ENCODE measurements at regions not wholly inside any gene's neighbourhood (a gene's known extent, or its start where the extent isn't known, plus 50 kb on each side); places are given as distances from the start of the nearest gene placed in this dataset.

- TF ChIP-seq EZH2 (IDR thresholded peaks at IDR 0.05; ENCODE audit: borderline replicate concordance, low read depth, low read length, poor library complexity, severe bottlenecking) = no peak
- TF ChIP-seq, protein P1, sequence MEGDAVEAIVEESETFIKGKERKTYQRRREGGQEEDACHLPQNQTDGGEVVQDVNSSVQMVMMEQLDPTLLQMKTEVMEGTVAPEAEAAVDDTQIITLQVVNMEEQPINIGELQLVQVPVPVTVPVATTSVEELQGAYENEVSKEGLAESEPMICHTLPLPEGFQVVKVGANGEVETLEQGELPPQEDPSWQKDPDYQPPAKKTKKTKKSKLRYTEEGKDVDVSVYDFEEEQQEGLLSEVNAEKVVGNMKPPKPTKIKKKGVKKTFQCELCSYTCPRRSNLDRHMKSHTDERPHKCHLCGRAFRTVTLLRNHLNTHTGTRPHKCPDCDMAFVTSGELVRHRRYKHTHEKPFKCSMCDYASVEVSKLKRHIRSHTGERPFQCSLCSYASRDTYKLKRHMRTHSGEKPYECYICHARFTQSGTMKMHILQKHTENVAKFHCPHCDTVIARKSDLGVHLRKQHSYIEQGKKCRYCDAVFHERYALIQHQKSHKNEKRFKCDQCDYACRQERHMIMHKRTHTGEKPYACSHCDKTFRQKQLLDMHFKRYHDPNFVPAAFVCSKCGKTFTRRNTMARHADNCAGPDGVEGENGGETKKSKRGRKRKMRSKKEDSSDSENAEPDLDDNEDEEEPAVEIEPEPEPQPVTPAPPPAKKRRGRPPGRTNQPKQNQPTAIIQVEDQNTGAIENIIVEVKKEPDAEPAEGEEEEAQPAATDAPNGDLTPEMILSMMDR (conservative IDR thresholded peaks at IDR 0.05; ENCODE audit: low read depth, low read length) = no peak
- POLR2A ChIA-PET (ENCODE audit: low non-redundant PET) = no interaction called here
- CTCF ChIA-PET = no interaction called here
These were observed 901.7 kb downstream of the NTRK3 start for GRCh38 chr15:87354661-87355410.

GRCh38 chr15:87349181-87349580 lies 907.4 kb downstream of the NTRK3 start:
- DNase-seq (ENCODE audit: low spot score) = no peak
- TF ChIP-seq EZH2 (IDR thresholded peaks at IDR 0.05; ENCODE audit: borderline replicate concordance, low read depth, low read length, poor library complexity, severe bottlenecking) = no peak
- TF ChIP-seq, protein P1 (conservative IDR thresholded peaks at IDR 0.05; ENCODE audit: low read depth, low read length) = no peak
- CTCF ChIA-PET = no interaction called here
- no TSS peak for BruUV-seq (replicated peaks)
- Histone ChIP-seq H3K4me1 (ENCODE audit: insufficient read depth, low read length, poor library complexity, severe bottlenecking) (no peaks in the 10 kb centered on the region), H3K9me3 (ENCODE audit: low read depth, low read length, poor library complexity, severe bottlenecking) (peaks cover 40% of the 10 kb centered on the region), H3K27me3 (replicated peaks; ENCODE audit: insufficient read depth, low read depth, low read length, poor library complexity) (no peaks in the 10 kb centered on the region), H3K4me3 (ENCODE audit: low read depth, low read length, poor library complexity, severe bottlenecking) (no peak overlapping the region), H3K36me3 (ENCODE audit: insufficient read depth, low read length, poor library complexity, severe bottlenecking) (no peaks in the 10 kb centered on the region), H3K27ac (ENCODE audit: low read depth, low read length, poor library complexity, severe bottlenecking) (no peak overlapping the region)
- intact Hi-C loops (cut with micrococcal nuclease; ENCODE audit: unreplicated experiment) = no loop called here
- POLR2A ChIA-PET (ENCODE audit: low non-redundant PET) = no interaction called here

More at GRCh38 chr15:87354661-87355410, 901.7 kb downstream of the NTRK3 start:
- intact Hi-C loops (cut with micrococcal nuclease; ENCODE audit: unreplicated experiment) = no loop called here
- no peaks in the 10 kb centered on the region for H3K4me1 ChIP-seq (ENCODE audit: insufficient read depth, low read length, poor library complexity, severe bottlenecking)
- H3K4me3 ChIP-seq (ENCODE audit: low read depth, low read length, poor library complexity, severe bottlenecking) = no peak overlapping the region
- no peak overlapping the region for H3K27ac ChIP-seq (ENCODE audit: low read depth, low read length, poor library complexity, severe bottlenecking)
- no peak for DNase-seq (ENCODE audit: low spot score)
- no TSS peak for BruUV-seq (replicated peaks)
- no peaks in the 10 kb centered on the region for H3K27me3 ChIP-seq (replicated peaks; ENCODE audit: insufficient read depth, low read depth, low read length, poor library complexity)
- H3K36me3 ChIP-seq (ENCODE audit: insufficient read depth, low read length, poor library complexity, severe bottlenecking) = no peaks in the 10 kb centered on the region
- peaks cover 41% of the 10 kb centered on the region for H3K9me3 ChIP-seq (ENCODE audit: low read depth, low read length, poor library complexity, severe bottlenecking)

- intact Hi-C loops (cut with micrococcal nuclease; ENCODE audit: unreplicated experiment) = no loop called here
- Histone ChIP-seq H3K4me3 (ENCODE audit: low read depth, low read length, poor library complexity, severe bottlenecking) (no peak overlapping the region), H3K27me3 (replicated peaks; ENCODE audit: insufficient read depth, low read depth, low read length, poor library complexity) (no peaks in the 10 kb centered on the region), H3K36me3 (ENCODE audit: insufficient read depth, low read length, poor library complexity, severe bottlenecking) (no peaks in the 10 kb centered on the region), H3K9me3 (ENCODE audit: low read depth, low read length, poor library complexity, severe bottlenecking) (peaks cover 40% of the 10 kb centered on the region), H3K4me1 (ENCODE audit: insufficient read depth, low read length, poor library complexity, severe bottlenecking) (no peaks in the 10 kb centered on the region), H3K27ac (ENCODE audit: low read depth, low read length, poor library complexity, severe bottlenecking) (no peak overlapping the region)
- no peak for DNase-seq (ENCODE audit: low spot score)
- ChIA-PET CTCF (no interaction called here), POLR2A (ENCODE audit: low non-redundant PET) (no interaction called here)
- no peak for TF ChIP-seq EZH2 (IDR thresholded peaks at IDR 0.05; ENCODE audit: borderline replicate concordance, low read depth, low read length, poor library complexity, severe bottlenecking)
- TF ChIP-seq, protein P1 (conservative IDR thresholded peaks at IDR 0.05; ENCODE audit: low read depth, low read length) = no peak
- BruUV-seq (replicated peaks) = no TSS peak
These were observed 907.8 kb downstream of the NTRK3 start for GRCh38 chr15:87348746-87349145.

Measured in A673 (cell line).